Ishikawa (cell line): ENCODE measurements at regions not wholly inside any gene's neighbourhood (a gene's known extent, or its start where the extent isn't known, plus 50 kb on each side); places are given as distances from the start of the nearest gene placed in this dataset.

Source experiments
- CEBPB ChIP-seq: IDR thresholded peaks from 2 replicates; pipeline ENCODE4 v1.6.1; 2012
- MAX ChIP-seq: IDR thresholded peaks from 2 replicates; pipeline ENCODE4 v1.6.1; 2012
- RAD21 ChIP-seq: IDR thresholded peaks from 2 replicates; pipeline ENCODE4 v1.6.1; 2012; ENCODE audit warnings: low read depth
- YY1 ChIP-seq: IDR thresholded peaks from 2 replicates; pipeline ENCODE4 v1.6.1; 2012; ENCODE audit warnings: low read depth

DNA sequence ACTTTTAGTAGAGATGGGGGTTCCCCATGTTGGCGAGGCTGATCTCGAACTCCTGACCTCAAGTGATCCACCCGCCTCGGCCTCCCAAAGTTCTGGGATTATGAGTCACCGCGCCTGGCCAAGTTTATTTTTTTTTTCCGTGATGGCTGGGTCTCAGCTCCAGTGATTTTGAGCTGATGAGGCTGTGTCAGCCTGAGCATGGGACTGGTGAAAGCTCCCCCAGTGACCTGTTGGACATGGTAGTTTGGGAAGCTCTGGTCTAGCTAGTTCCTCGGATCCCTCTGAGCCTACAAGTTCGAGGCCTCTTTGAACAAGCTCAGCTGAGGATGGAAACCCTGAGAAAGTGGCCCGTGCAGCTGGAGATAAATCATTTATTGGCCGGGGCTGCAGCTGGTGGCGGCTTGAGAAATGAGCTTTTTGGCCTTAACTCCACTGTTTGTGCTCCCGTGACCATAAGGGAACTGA lies 126.8 kb downstream of the SNX5 start:
- no peak for TF ChIP-seq MAX
- TF ChIP-seq RAD21, result no peak
- TF ChIP-seq YY1, result no peak
- TF ChIP-seq CEBPB, result no peak
